ENCODE measurements at regions not wholly inside any gene's neighbourhood (a gene's known extent, or its start where the extent isn't known, plus 50 kb on each side); places are given as distances from the start of the nearest gene placed in this dataset.

DNA sequence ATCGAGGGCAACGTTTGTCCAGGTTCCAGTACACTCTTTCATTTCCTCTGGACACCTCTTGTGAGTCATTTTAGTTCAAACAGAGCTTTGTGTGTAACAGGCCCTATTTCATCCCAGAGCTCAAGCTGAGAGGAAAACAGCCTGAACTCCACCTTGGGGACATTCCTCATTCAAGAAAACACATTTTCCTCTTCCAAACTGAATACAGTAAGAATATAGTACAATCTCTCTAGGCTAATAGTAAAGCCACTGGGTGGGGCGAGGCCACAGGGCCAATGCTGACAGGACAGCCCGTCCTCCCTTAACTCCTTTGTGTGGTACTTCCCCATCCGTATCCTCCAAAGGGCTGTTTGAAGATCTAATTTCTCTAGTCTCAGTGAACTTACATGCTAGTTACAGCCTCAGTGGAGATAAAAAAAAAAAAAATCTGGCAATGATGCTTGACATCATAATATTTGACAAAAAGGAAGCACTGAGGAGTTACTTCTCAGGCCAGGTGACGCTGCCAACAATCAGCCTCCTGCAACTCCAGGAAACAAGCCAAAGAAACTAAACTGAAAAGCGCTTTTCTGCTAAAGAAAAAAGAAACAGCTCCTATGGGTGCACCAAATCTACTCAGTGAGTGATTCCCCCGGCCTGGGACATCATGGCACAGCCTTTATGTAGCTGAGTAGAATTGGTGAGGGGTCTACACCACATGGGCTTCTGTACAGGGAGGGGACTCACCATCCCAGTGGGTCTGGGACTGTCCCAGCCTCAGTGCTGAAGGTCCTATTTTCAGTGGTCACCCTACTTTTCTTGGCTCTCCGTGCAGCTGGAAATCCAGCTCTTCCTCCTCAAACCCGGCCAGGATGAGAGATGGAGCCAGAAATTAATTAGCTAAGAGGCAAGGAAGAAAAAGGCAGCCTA lies 238.2 kb upstream of the NEBL start:
- TF ChIP-seq, protein P1, sequence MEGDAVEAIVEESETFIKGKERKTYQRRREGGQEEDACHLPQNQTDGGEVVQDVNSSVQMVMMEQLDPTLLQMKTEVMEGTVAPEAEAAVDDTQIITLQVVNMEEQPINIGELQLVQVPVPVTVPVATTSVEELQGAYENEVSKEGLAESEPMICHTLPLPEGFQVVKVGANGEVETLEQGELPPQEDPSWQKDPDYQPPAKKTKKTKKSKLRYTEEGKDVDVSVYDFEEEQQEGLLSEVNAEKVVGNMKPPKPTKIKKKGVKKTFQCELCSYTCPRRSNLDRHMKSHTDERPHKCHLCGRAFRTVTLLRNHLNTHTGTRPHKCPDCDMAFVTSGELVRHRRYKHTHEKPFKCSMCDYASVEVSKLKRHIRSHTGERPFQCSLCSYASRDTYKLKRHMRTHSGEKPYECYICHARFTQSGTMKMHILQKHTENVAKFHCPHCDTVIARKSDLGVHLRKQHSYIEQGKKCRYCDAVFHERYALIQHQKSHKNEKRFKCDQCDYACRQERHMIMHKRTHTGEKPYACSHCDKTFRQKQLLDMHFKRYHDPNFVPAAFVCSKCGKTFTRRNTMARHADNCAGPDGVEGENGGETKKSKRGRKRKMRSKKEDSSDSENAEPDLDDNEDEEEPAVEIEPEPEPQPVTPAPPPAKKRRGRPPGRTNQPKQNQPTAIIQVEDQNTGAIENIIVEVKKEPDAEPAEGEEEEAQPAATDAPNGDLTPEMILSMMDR (IDR thresholded peaks at IDR 0.05) = no peak
- TF ChIP-seq EP300 (IDR thresholded peaks at IDR 0.05) (no peak), POLR2A (IDR thresholded peaks at IDR 0.05) (no peak), POLR2AphosphoS5 (IDR thresholded peaks at IDR 0.05) (no peak)
